Heart left ventricle (tissue), 16 donors: ENCODE measurements at regions not wholly inside any gene's neighbourhood (a gene's known extent, or its start where the extent isn't known, plus 50 kb on each side); places are given as distances from the start of the nearest gene placed in this dataset.

ENCODE experiments used
- ATAC-seq, 4 donors: fragments of 200-7000 bp; cut with Tn5 transposase; one replicate each; pipeline ENCODE4 v1.9.1; 2020 to 2022; ENCODE audit warnings: moderate library complexity in 4 of 4, mild to moderate bottlenecking in 3 of 4, moderate number of reproducible peaks in 1 of 4
- DNase-seq, 5 donors: peaks; one replicate each; pipeline ENCODE4 v3.0.0-alpha.2; 2020
- H3K27ac ChIP-seq, 12 donors: fragments of 200-600 bp; sonication (generic) in 4 of 12; one replicate each; pipeline versions ENCODE4 v1.5.0 to v1.8.0; 2016 to 2022; ENCODE audit warnings: mild to moderate bottlenecking in 2 of 12
- H3K27me3 ChIP-seq, 9 donors: fragments of 200-600 bp; sonication (generic) in 2 of 9; one replicate each; pipeline versions ENCODE4 v1.5.1 to v1.8.0; 2016 to 2022; ENCODE audit warnings: mild to moderate bottlenecking in 3 of 9
- H3K36me3 ChIP-seq, 9 donors: fragments of 200-600 bp; sonication (generic) in 2 of 9; one replicate each; pipeline versions ENCODE4 v1.5.0 to v1.8.0; 2018 to 2022; ENCODE audit warnings: mild to moderate bottlenecking in 2 of 9
- H3K4me1 ChIP-seq, 12 donors: fragments of 200-600 bp; sonication (generic) in 4 of 12; one replicate each; pipeline versions ENCODE4 v1.5.0 to v1.8.0; 2016 to 2022; ENCODE audit warnings: mild to moderate bottlenecking in 3 of 12
- H3K4me3 ChIP-seq, 12 donors: fragments of 200-600 bp; sonication (generic) in 4 of 12; one replicate each; pipeline versions ENCODE4 v1.5.0 to v1.8.0; 2017 to 2022; ENCODE audit warnings: mild to moderate bottlenecking in 9 of 12, moderate library complexity in 4 of 12
- H3K9me3 ChIP-seq, 12 donors: fragments of 200-600 bp; sonication (generic) in 4 of 12; one replicate each; pipeline versions ENCODE4 v1.5.0 to v1.8.0; 2016 to 2022; ENCODE audit warnings: mild to moderate bottlenecking in 1 of 12
- CTCF ChIP-seq, 12 donors: fragments of 200-600 bp; sonication (generic) in 4 of 12; IDR thresholded peaks; one replicate each; pipeline versions ENCODE4 v1.5.0 to v1.8.0; 2018 to 2022; ENCODE audit warnings: antibody characterized with exemption in 12 of 12, mild to moderate bottlenecking in 5 of 12
- POLR2A ChIP-seq, 2 donors: fragments of 450-650 bp; IDR thresholded peaks; one replicate each; pipeline ENCODE4 v1.6.1; 2017; ENCODE audit warnings: antibody characterized with exemption in 2 of 2, mild to moderate bottlenecking in 2 of 2, moderate library complexity in 2 of 2
- WGBS, 4 donors: extraction: QIAGEN DNeasy Blood & Tissue Kit in 2 of 4; methylation state at CpG; one replicate each; pipeline versions ENCODE4 v1.1.5 to v1.1.7; 2013 to 2018; 5-methylcytosine and 5-hydroxymethylcytosine counted together
- intact Hi-C, 10 donors: fragments of 100-400 bp; cut with DNase I; formaldehyde crosslinking; loops; one replicate each; pipeline versions ENCODE4 v1.11.1 to v1.14.2; 2022
- donor health status: ischemic (EF 13 %, LVEDD 7.1; RV severe dilation, severe dysfunction).
- donor health status: healthy with polysubstance abuse.
- donor health status: DM: no; HTN: yes; CAD: no.
- donor health status: DM: no; HTN: no; CAD: no.
- donor health status: ischemic (EF 25% LVEDD 6.9; RV normal size, moderate dysfunction).
- donor health status: ischemic (EF 25% LVEDD 5.7; RV mildly dilated, moderate dysfunction).
- donor health status: healthy.
- donor health status: DM: yes; HTN: yes; CAD: no.
- donor health status: ischemic (EF 35%, LVEDD 5.7; RV mildly dilated, moderate dysfunction).
- donor health status: nonischemic (EF 11% LVEDD 7.7; RV severe dilation, severe dysfunction).
- donor health status: DM: yes; HTN: yes; CAD: no.
- donor health status: PGD.
- donor health status: ischemic (EF 29% LVEDD 5.4; RV normal size, mild dysfunction).
- donor health status: nonischemic (EF 23%, LVEDD 6.1; RV moderate dilation, normal function).

GRCh38 chrX:25600776-25601175 lies 537.4 kb upstream of the MAGEB18 start:
- WGBS, 4 donors = 57 to 68% (median 61%) methylated on average over 1 of the region's 1 CpG
- intact Hi-C loops = no loop called here
- TF ChIP-seq POLR2A (IDR thresholded peaks at IDR 0.05) = no peak
- Histone ChIP-seq H3K27ac (no peak overlapping the region), H3K36me3 (no peaks in the 10 kb centered on the region), H3K4me3 (no peak overlapping the region), H3K27me3 (no peaks in the 10 kb centered on the region), H3K9me3 (no peaks in the 10 kb centered on the region), H3K4me1 (no peaks in the 10 kb centered on the region)
- no peak for DNase-seq
- ATAC-seq = no peak

DNA sequence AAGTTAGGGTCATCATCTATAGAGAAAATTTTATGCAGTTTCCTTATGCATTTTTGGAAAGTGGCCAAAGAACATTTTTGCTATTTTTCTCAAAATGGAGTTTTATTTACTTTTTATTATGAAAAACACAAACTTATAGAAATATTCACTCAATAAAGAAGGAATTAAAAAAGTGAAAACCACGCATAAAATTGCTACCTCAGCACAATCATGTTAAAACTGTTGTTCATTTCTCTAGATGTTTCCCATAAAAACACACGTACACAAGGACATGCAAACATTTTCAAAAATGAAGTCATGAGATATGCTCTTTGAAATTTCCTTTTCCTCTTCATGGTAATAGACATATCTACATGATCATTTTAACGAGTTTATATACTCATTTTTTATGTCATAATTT lies 536.8 kb upstream of the MAGEB18 start:
- ATAC-seq (no peak), DNase-seq (no peak)
- no peaks in the 10 kb centered on the region for H3K27me3 ChIP-seq
- intact Hi-C loops = no loop called here
- TF ChIP-seq POLR2A (IDR thresholded peaks at IDR 0.05) (no peak), CTCF (IDR thresholded peaks at IDR 0.05) (no peak)
- no peak overlapping the region for H3K27ac ChIP-seq
- H3K4me3 ChIP-seq = no peak overlapping the region
- 54 to 86% (median 69%) methylated on average over 3 of the region's 3 CpGs for WGBS, 4 donors
- H3K4me1 ChIP-seq = no peaks in the 10 kb centered on the region
- H3K36me3 ChIP-seq = no peaks in the 10 kb centered on the region
- no peaks in the 10 kb centered on the region for H3K9me3 ChIP-seq

GRCh38 chrX:25618248-25618647 lies 519.9 kb upstream of the MAGEB18 start:
- no peaks in the 10 kb centered on the region for H3K36me3 ChIP-seq
- no peak overlapping the region for H3K27ac ChIP-seq
- TF ChIP-seq CTCF (IDR thresholded peaks at IDR 0.05) = no peak
- TF ChIP-seq POLR2A (IDR thresholded peaks at IDR 0.05) = no peak
- H3K27me3 ChIP-seq = no peaks in the 10 kb centered on the region
- intact Hi-C loops = no loop called here
- H3K4me3 ChIP-seq = no peak overlapping the region
- 56 to 95% (median 73%) methylated on average over 4 of the region's 4 CpGs for WGBS, 4 donors
- no peaks in the 10 kb centered on the region for H3K9me3 ChIP-seq
- ATAC-seq (no peak), DNase-seq (no peak)
- no peaks in the 10 kb centered on the region for H3K4me1 ChIP-seq

DNA sequence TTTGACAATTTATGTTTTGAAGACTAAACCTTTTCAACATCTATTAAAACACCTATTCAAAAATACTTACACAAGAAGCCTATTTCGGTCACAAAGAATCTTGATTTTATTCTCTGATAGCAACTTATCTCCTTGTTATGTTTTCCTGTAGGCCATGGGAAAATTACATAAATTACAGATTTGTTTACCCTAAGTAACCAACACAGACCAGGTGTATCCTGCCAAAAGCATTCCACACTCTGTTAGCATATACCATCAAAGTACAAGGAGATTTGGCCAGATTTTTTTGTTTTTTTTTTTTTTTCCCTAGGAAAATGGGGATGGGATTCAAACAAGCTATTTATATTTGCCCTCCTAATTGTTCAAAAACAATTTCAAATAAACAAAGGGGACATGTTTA lies 497.9 kb upstream of the MAGEB18 start:
- intact Hi-C loops = no loop called here
- DNase-seq (no peak), ATAC-seq (no peak)
- H3K36me3 ChIP-seq = no peaks in the 10 kb centered on the region
- 0 to 27% (median 14%) methylated on average over 1 of the region's 1 CpG for WGBS, 4 donors
- no peak overlapping the region for H3K27ac ChIP-seq
- no peaks in the 10 kb centered on the region for H3K4me1 ChIP-seq
- peaks cover 0 to 4% (median 0%) of the 10 kb centered on the region in 12 donors for H3K9me3 ChIP-seq
- TF ChIP-seq CTCF (IDR thresholded peaks at IDR 0.05) (no peak), POLR2A (IDR thresholded peaks at IDR 0.05) (no peak)
- no peak overlapping the region for H3K4me3 ChIP-seq
- H3K27me3 ChIP-seq = no peaks in the 10 kb centered on the region

- ATAC-seq (no peak), DNase-seq (no peak)
- 72 to 95% (median 86%) methylated on average over 21 of the region's 21 CpGs for WGBS, 4 donors
- no peak overlapping the region for H3K27ac ChIP-seq
- peaks cover 0 to 7% (median 0%) of the 10 kb centered on the region in 12 donors for H3K9me3 ChIP-seq
- no peaks in the 10 kb centered on the region for H3K36me3 ChIP-seq
- TF ChIP-seq CTCF (IDR thresholded peaks at IDR 0.05) = no peak
- intact Hi-C loops = no loop called here
- H3K27me3 ChIP-seq = no peaks in the 10 kb centered on the region
- H3K4me3 ChIP-seq = no peak overlapping the region
- H3K4me1 ChIP-seq = no peaks in the 10 kb centered on the region
Observed at GRCh38 chrX:25646156-25646555, 492.0 kb upstream of the MAGEB18 start.
